ENCODE measurements at regions not wholly inside any gene's neighbourhood (a gene's known extent, or its start where the extent isn't known, plus 50 kb on each side); places are given as distances from the start of the nearest gene placed in this dataset.

- Histone ChIP-seq H3K9me3 (ENCODE audit: insufficient read depth, low read depth, low read length) (peaks cover 48% of the 10 kb centered on the region), H2AFZ (ENCODE audit: insufficient read depth, low read length, poor library complexity) (no peak overlapping the region), H2BK5ac (ENCODE audit: low read depth, low read length, poor library complexity) (no peak overlapping the region), H4K91ac (ENCODE audit: low read depth, low read length) (no peak overlapping the region), H3K4ac (ENCODE audit: low read depth, low read length) (no peak overlapping the region), H4K12ac (ENCODE audit: low read depth, low read length) (no peak overlapping the region), H3K4me3 (ENCODE audit: low read depth, low read length) (no peak overlapping the region), H2BK12ac (ENCODE audit: low read length) (no peak overlapping the region), H3K4me1 (ENCODE audit: control insufficient read depth in 1 of 2, insufficient read depth in 2 of 2, low read length in 2 of 2) (no peaks in the 10 kb centered on the region), H3K79me2 (ENCODE audit: control insufficient read depth, insufficient read depth, low read length, poor library complexity) (no peaks in the 10 kb centered on the region), H3K27ac (ENCODE audit: low read depth, low read length) (no peak overlapping the region), H3K23ac (ENCODE audit: low read length) (no peak overlapping the region), H3K79me1 (ENCODE audit: low read length) (no peaks in the 10 kb centered on the region), H3K9ac (ENCODE audit: low read length) (no peak overlapping the region), H4K8ac (ENCODE audit: low read depth, low read length) (no peak overlapping the region), H3K36me3 (ENCODE audit: control insufficient read depth in 1 of 2, insufficient read depth in 2 of 2, low read length in 2 of 2) (no peaks in the 10 kb centered on the region), H2BK120ac (ENCODE audit: insufficient read depth, low read length, poor library complexity) (no peak overlapping the region), H3K4me2 (ENCODE audit: low read length) (no peak overlapping the region), H3K18ac (ENCODE audit: low read length) (no peak overlapping the region), H2AK5ac (ENCODE audit: low read length) (no peak overlapping the region), H3K14ac (ENCODE audit: low read length) (no peak overlapping the region), H3K27me3 (ENCODE audit: insufficient read depth, low read length) (no peaks in the 10 kb centered on the region)
- WGBS (ENCODE audit: extremely low coverage, insufficient coverage, insufficient read length) = no CpG with 5 or more reads among the region's 15 CpGs
- no peak for DNase-seq
Measured at GRCh38 chr7:63028376-63029206, 970.1 kb upstream of the ZNF722 start.

DNA sequence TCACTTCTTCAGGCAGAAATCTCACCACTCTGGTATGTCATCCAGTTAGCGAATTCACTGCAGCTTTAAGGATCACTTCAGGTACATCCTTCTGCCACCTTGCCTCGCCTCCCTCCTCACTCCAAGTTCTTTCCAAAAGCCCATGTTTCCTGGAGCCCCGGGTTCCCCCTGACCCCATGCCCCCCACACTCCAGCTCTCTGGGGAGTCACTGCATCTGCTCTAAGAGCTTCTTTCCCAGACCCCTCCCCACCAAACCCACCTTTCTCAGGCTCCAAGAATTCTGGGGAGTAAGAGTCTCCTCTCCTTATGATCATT, 969.5 kb upstream of the ZNF722 start:
- WGBS (ENCODE audit: extremely low coverage, insufficient coverage, insufficient read length) = no CpG with 5 or more reads among the region's 3 CpGs

GRCh38 chr7:63030061-63030460, 968.6 kb upstream of the ZNF722 start:
- Histone ChIP-seq H3K4me1 (ENCODE audit: control insufficient read depth in 1 of 2, insufficient read depth in 2 of 2, low read length in 2 of 2) (no peaks in the 10 kb centered on the region), H2AFZ (ENCODE audit: insufficient read depth, low read length, poor library complexity) (no peak overlapping the region), H2BK120ac (ENCODE audit: insufficient read depth, low read length, poor library complexity) (no peak overlapping the region), H3K9ac (ENCODE audit: low read length) (no peak overlapping the region), H2AK5ac (ENCODE audit: low read length) (no peak overlapping the region), H3K9me3 (ENCODE audit: insufficient read depth, low read depth, low read length) (peaks cover 35% of the 10 kb centered on the region), H3K4me2 (ENCODE audit: low read length) (no peak overlapping the region), H4K12ac (ENCODE audit: low read depth, low read length) (no peak overlapping the region), H3K27me3 (ENCODE audit: insufficient read depth, low read length) (no peaks in the 10 kb centered on the region), H2BK5ac (ENCODE audit: low read depth, low read length, poor library complexity) (no peak overlapping the region), H2BK12ac (ENCODE audit: low read length) (no peak overlapping the region), H3K79me2 (ENCODE audit: control insufficient read depth, insufficient read depth, low read length, poor library complexity) (no peaks in the 10 kb centered on the region), H3K4ac (ENCODE audit: low read depth, low read length) (no peak overlapping the region), H3K18ac (ENCODE audit: low read length) (no peak overlapping the region), H3K14ac (ENCODE audit: low read length) (no peak overlapping the region), H4K8ac (ENCODE audit: low read depth, low read length) (no peak overlapping the region), H3K27ac (ENCODE audit: low read depth, low read length) (no peak overlapping the region), H4K91ac (ENCODE audit: low read depth, low read length) (no peak overlapping the region), H3K79me1 (ENCODE audit: low read length) (no peaks in the 10 kb centered on the region), H3K4me3 (ENCODE audit: low read depth, low read length) (no peak overlapping the region), H3K23ac (ENCODE audit: low read length) (no peak overlapping the region), H3K36me3 (ENCODE audit: control insufficient read depth in 1 of 2, insufficient read depth in 2 of 2, low read length in 2 of 2) (no peaks in the 10 kb centered on the region)
- WGBS (ENCODE audit: extremely low coverage, insufficient coverage, insufficient read length) = no CpG with 5 or more reads among the region's 13 CpGs
- no peak for DNase-seq

More for the DNA sequence above, 969.5 kb upstream of the ZNF722 start:
- Histone ChIP-seq H3K79me1 (ENCODE audit: low read length) (no peaks in the 10 kb centered on the region), H3K27me3 (ENCODE audit: insufficient read depth, low read length) (no peaks in the 10 kb centered on the region), H4K91ac (ENCODE audit: low read depth, low read length) (no peak overlapping the region), H3K36me3 (ENCODE audit: control insufficient read depth in 1 of 2, insufficient read depth in 2 of 2, low read length in 2 of 2) (no peaks in the 10 kb centered on the region), H3K27ac (ENCODE audit: low read depth, low read length) (no peak overlapping the region), H2BK120ac (ENCODE audit: insufficient read depth, low read length, poor library complexity) (no peak overlapping the region), H2AFZ (ENCODE audit: insufficient read depth, low read length, poor library complexity) (no peak overlapping the region), H3K79me2 (ENCODE audit: control insufficient read depth, insufficient read depth, low read length, poor library complexity) (no peaks in the 10 kb centered on the region), H4K8ac (ENCODE audit: low read depth, low read length) (no peak overlapping the region), H3K14ac (ENCODE audit: low read length) (no peak overlapping the region), H2BK12ac (ENCODE audit: low read length) (no peak overlapping the region), H4K12ac (ENCODE audit: low read depth, low read length) (no peak overlapping the region), H3K9me3 (ENCODE audit: insufficient read depth, low read depth, low read length) (peaks cover 44% of the 10 kb centered on the region), H2BK5ac (ENCODE audit: low read depth, low read length, poor library complexity) (no peak overlapping the region), H3K23ac (ENCODE audit: low read length) (no peak overlapping the region), H3K4me1 (ENCODE audit: control insufficient read depth in 1 of 2, insufficient read depth in 2 of 2, low read length in 2 of 2) (no peaks in the 10 kb centered on the region), H3K4ac (ENCODE audit: low read depth, low read length) (no peak overlapping the region), H3K4me2 (ENCODE audit: low read length) (no peak overlapping the region), H3K4me3 (ENCODE audit: low read depth, low read length) (no peak overlapping the region), H2AK5ac (ENCODE audit: low read length) (no peak overlapping the region), H3K18ac (ENCODE audit: low read length) (no peak overlapping the region), H3K9ac (ENCODE audit: low read length) (no peak overlapping the region)
- no peak for DNase-seq

DNA sequence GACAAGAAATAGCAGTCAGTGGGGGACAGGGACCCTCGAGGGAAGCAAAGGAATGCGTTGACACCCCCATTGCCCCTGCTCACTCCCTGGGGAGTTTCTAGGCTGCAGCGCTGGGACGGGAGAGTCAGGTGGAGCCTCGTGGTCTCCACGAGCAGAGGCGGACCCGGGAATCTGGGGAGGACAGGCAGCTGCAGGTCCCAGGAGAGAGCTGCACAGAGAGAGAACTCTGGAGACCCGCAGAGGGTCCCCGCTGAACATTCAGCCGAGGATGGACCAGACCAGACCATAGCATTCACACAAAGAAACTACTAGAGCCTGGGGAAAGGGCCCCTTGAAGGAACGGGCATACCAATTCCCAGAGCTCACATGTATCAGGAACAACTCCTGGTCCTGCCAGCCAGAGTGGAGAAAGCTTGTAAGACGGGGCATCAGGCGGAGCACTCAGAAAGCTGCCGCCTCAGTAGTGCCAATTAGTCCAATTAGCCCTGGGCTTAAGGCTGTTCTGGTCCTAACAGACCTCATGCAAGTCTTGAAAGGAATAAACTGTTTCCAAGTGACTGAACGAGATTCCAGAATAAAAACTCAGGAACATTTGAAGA, 966.7 kb upstream of the ZNF722 start:
- Histone ChIP-seq H4K12ac (ENCODE audit: low read depth, low read length) (no peak overlapping the region), H3K23ac (ENCODE audit: low read length) (no peak overlapping the region), H3K9me3 (ENCODE audit: insufficient read depth, low read depth, low read length) (peaks cover 33% of the 10 kb centered on the region), H3K27ac (ENCODE audit: low read depth, low read length) (no peak overlapping the region), H2BK5ac (ENCODE audit: low read depth, low read length, poor library complexity) (no peak overlapping the region), H4K91ac (ENCODE audit: low read depth, low read length) (no peak overlapping the region), H3K4me2 (ENCODE audit: low read length) (no peak overlapping the region), H3K79me1 (ENCODE audit: low read length) (no peaks in the 10 kb centered on the region), H3K36me3 (ENCODE audit: control insufficient read depth in 1 of 2, insufficient read depth in 2 of 2, low read length in 2 of 2) (no peaks in the 10 kb centered on the region), H3K4ac (ENCODE audit: low read depth, low read length) (no peak overlapping the region), H3K4me3 (ENCODE audit: low read depth, low read length) (no peak overlapping the region), H2BK12ac (ENCODE audit: low read length) (no peak overlapping the region), H2AFZ (ENCODE audit: insufficient read depth, low read length, poor library complexity) (no peak overlapping the region), H2AK5ac (ENCODE audit: low read length) (no peak overlapping the region), H3K79me2 (ENCODE audit: control insufficient read depth, insufficient read depth, low read length, poor library complexity) (no peaks in the 10 kb centered on the region), H3K18ac (ENCODE audit: low read length) (no peak overlapping the region), H3K9ac (ENCODE audit: low read length) (no peak overlapping the region), H3K27me3 (ENCODE audit: insufficient read depth, low read length) (no peaks in the 10 kb centered on the region), H3K14ac (ENCODE audit: low read length) (no peak overlapping the region), H4K8ac (ENCODE audit: low read depth, low read length) (no peak overlapping the region), H2BK120ac (ENCODE audit: insufficient read depth, low read length, poor library complexity) (no peak overlapping the region), H3K4me1 (ENCODE audit: control insufficient read depth in 1 of 2, insufficient read depth in 2 of 2, low read length in 2 of 2) (no peaks in the 10 kb centered on the region)
- WGBS (ENCODE audit: extremely low coverage, insufficient coverage, insufficient read length) = no CpG with 5 or more reads among the region's 16 CpGs
- no peak for DNase-seq
